CD14-positive monocyte (primary cell): ENCODE measurements at regions not wholly inside any gene's neighbourhood (a gene's known extent, or its start where the extent isn't known, plus 50 kb on each side); places are given as distances from the start of the nearest gene placed in this dataset.

Experiments used
- DNase-seq, 3 donors: peaks; one replicate each; pipeline ENCODE4 v3.0.0-alpha.2; 2011 to 2022
- H2AFZ ChIP-seq: 2 replicates; pipeline ENCODE4 v1.6.0; 2012; ENCODE audit warnings: mild to moderate bottlenecking, low read depth, low read length, inconsistent platforms; ENCODE audit not compliant: insufficient read depth, poor library complexity, severe bottlenecking
- H3K27ac ChIP-seq, 2 donors: 1 replicate in 1 of 2; 2 replicates in 1 of 2; pipeline ENCODE4 v1.5.1; 2012 to 2013; ENCODE audit warnings: low read length in 2 of 2, control low read depth in 1 of 2, inconsistent platforms in 1 of 2, low read depth in 1 of 2, mild to moderate bottlenecking in 1 of 2
- H3K27me3 ChIP-seq, 2 donors: one replicate each; pipeline versions ENCODE4 v1.6.0 to v1.6.1; 2011 to 2013; ENCODE audit warnings: low read length in 2 of 2; ENCODE audit not compliant: control insufficient read depth in 2 of 2, insufficient read depth in 2 of 2
- H3K36me3 ChIP-seq, 2 donors: replicated peaks in 1 of 2; 1 replicate in 1 of 2; 2 replicates in 1 of 2; pipeline versions ENCODE4 v1.5.1 to v1.6.1; 2012 to 2013; ENCODE audit warnings: low read length in 2 of 2, control low read depth in 1 of 2, inconsistent platforms in 1 of 2, mild to moderate bottlenecking in 1 of 2; ENCODE audit not compliant: insufficient read depth in 2 of 2, control insufficient read depth in 1 of 2
- H3K4me1 ChIP-seq, 2 donors: 1 replicate in 1 of 2; 2 replicates in 1 of 2; pipeline versions ENCODE4 v1.5.1 to v1.6.1; 2012 to 2013; ENCODE audit warnings: low read length in 2 of 2, control low read depth in 1 of 2, inconsistent platforms in 1 of 2, mild to moderate bottlenecking in 1 of 2, moderate library complexity in 1 of 2; ENCODE audit not compliant: insufficient read depth in 2 of 2, control insufficient read depth in 1 of 2
- H3K4me2 ChIP-seq: replicated peaks from 2 replicates; pipeline ENCODE3; 2012; ENCODE audit warnings: low read length, moderate library complexity, mild to moderate bottlenecking; ENCODE audit not compliant: poor library complexity, severe bottlenecking; ENCODE audit errors: extremely low read depth
- H3K4me3 ChIP-seq, 3 experiments: fragments of 200-600 bp in 1 of 3; sonication (generic) in 1 of 3; replicated peaks in 1 of 3; 1 replicate in 2 of 3; 2 replicates in 1 of 3; pipeline ENCODE4 v1.5.1; 2011 to 2013; ENCODE audit warnings: low read length in 3 of 3, mild to moderate bottlenecking in 3 of 3, control low read depth in 2 of 3, low read depth in 2 of 3, inconsistent platforms in 1 of 3, moderate library complexity in 1 of 3
- H3K79me2 ChIP-seq: 2 replicates; pipeline ENCODE4 v1.6.0; 2012; ENCODE audit warnings: mild to moderate bottlenecking, control low read depth, inconsistent platforms, low read length, moderate library complexity; ENCODE audit not compliant: insufficient read depth
- H3K9ac ChIP-seq: 2 replicates; pipeline ENCODE4 v1.6.0; 2017; ENCODE audit warnings: low read length, mild to moderate bottlenecking; ENCODE audit not compliant: insufficient read depth, poor library complexity, severe bottlenecking
- H3K9me3 ChIP-seq, 2 donors: replicated peaks in 1 of 2; 1 replicate in 1 of 2; 2 replicates in 1 of 2; pipeline versions ENCODE4 v1.5.1 to v1.6.1; 2012 to 2013; ENCODE audit warnings: low read length in 2 of 2, control low read depth in 1 of 2; ENCODE audit not compliant: control insufficient read depth in 1 of 2, insufficient read depth in 1 of 2
- H4K20me1 ChIP-seq: 2 replicates; pipeline ENCODE4 v1.6.0; 2012; ENCODE audit warnings: mild to moderate bottlenecking, low read length, control low read depth, moderate library complexity; ENCODE audit not compliant: insufficient read depth
- H3K27ac Mint-ChIP-seq, 7 donors: one replicate each; pipeline ENCODE4 v1.8.0; 2020; ENCODE audit warnings: mild to moderate bottlenecking in 7 of 7, mixed read lengths in 7 of 7, moderate library complexity in 6 of 7, inconsistent platforms in 2 of 7
- H3K27me3 Mint-ChIP-seq, 3 donors: one replicate each; pipeline ENCODE4 v1.8.0; 2021 to 2022; ENCODE audit warnings: low read depth in 3 of 3, mild to moderate bottlenecking in 3 of 3, mixed read lengths in 3 of 3, moderate library complexity in 3 of 3, inconsistent platforms in 1 of 3
- H3K36me3 Mint-ChIP-seq, 2 donors: one replicate each; pipeline ENCODE4 v1.8.0; 2020; ENCODE audit warnings: mixed read lengths in 2 of 2, inconsistent platforms in 1 of 2, mild to moderate bottlenecking in 1 of 2
- H3K4me1 Mint-ChIP-seq: one replicate; pipeline ENCODE4 v1.8.0; 2020; ENCODE audit warnings: mild to moderate bottlenecking, mixed read lengths
- H3K4me3 Mint-ChIP-seq, 2 donors: one replicate each; pipeline ENCODE4 v1.8.0; 2020; ENCODE audit warnings: mild to moderate bottlenecking in 2 of 2, mixed read lengths in 2 of 2, moderate library complexity in 1 of 2
- H3K9me3 Mint-ChIP-seq, 7 donors: one replicate each; pipeline ENCODE4 v1.8.0; 2020 to 2022; ENCODE audit warnings: mixed read lengths in 7 of 7, mild to moderate bottlenecking in 6 of 7, moderate library complexity in 6 of 7, inconsistent platforms in 2 of 7
- CTCF ChIP-seq: fragments of 200-600 bp; IDR thresholded peaks from one replicate; pipeline ENCODE4 v1.8.0; 2022; ENCODE audit warnings: antibody characterized with exemption, mild to moderate bottlenecking
- WGBS: methylation state at CpG from one replicate; pipeline ENCODE4 v1.1.5; 2013; ENCODE audit warnings: missing lambda C conversion rate; ENCODE audit not compliant: insufficient coverage; 5-methylcytosine and 5-hydroxymethylcytosine counted together
- intact Hi-C, 2 donors: fragments of 100-400 bp; cut with micrococcal nuclease; formaldehyde crosslinking; loops; one replicate each; pipeline versions ENCODE4 v1.15.0 to v1.15.1; 2023

- Histone ChIP-seq H3K4me1 (no peaks in the 10 kb centered on the region), H3K4me2 (no peak overlapping the region), H3K4me3 (no peak overlapping the region), H3K9ac (no peak overlapping the region), H3K36me3 (no peaks in the 10 kb centered on the region), H3K79me2 (no peaks in the 10 kb centered on the region), H3K27me3 (no peaks in the 10 kb centered on the region), H4K20me1 (no peaks in the 10 kb centered on the region), H3K9me3 (no peaks in the 10 kb centered on the region), H3K27ac (no peak overlapping the region), H2AFZ (no peak overlapping the region)
- intact Hi-C loops, result no loop called here
- Mint-ChIP-seq H3K4me1 (no peaks in the 10 kb centered on the region), H3K27ac (no peak overlapping the region), H3K36me3 (no peaks in the 10 kb centered on the region), H3K27me3 (peaks cover 0 to 3% (median 0%) of the 10 kb centered on the region in 3 donors), H3K9me3 (peaks cover 0 to 11% (median 8%) of the 10 kb centered on the region in 7 donors), H3K4me3 (no peak overlapping the region)
- DNase-seq, result no peak
- TF ChIP-seq CTCF, result no peak
- WGBS, result 95% methylated on average over 6 of the region's 7 CpGs
Observed at GRCh38 chr10:23988006-23988405, 220.9 kb upstream of the KIAA1217 start.

GRCh38 chr10:23994459-23995046 is 214.4 kb upstream of the KIAA1217 start:
- Mint-ChIP-seq H3K36me3 (no peaks in the 10 kb centered on the region), H3K9me3 (no peaks in the 10 kb centered on the region), H3K27ac (no peak overlapping the region), H3K27me3 (peaks cover 2 to 6% (median 5%) of the 10 kb centered on the region in 3 donors), H3K4me3 (no peak overlapping the region), H3K4me1 (no peaks in the 10 kb centered on the region)
- intact Hi-C loops, result no loop called here
- H3K9ac ChIP-seq, result no peak overlapping the region
- H3K79me2 ChIP-seq, result no peaks in the 10 kb centered on the region
- no peak overlapping the region for H3K27ac ChIP-seq
- H3K36me3 ChIP-seq, result no peaks in the 10 kb centered on the region
- H2AFZ ChIP-seq, result no peak overlapping the region
- no CpG with 5 or more reads among the region's 6 CpGs for WGBS
- DNase-seq, result no peak
- H3K4me3 ChIP-seq, result no peak overlapping the region
- no peaks in the 10 kb centered on the region for H3K9me3 ChIP-seq
- no peaks in the 10 kb centered on the region for H4K20me1 ChIP-seq
- H3K4me2 ChIP-seq, result no peak overlapping the region
- H3K27me3 ChIP-seq, result no peaks in the 10 kb centered on the region
- no peaks in the 10 kb centered on the region for H3K4me1 ChIP-seq
- TF ChIP-seq CTCF, result peak; percentile 53
